ENCODE measurements at regions not wholly inside any gene's neighbourhood (a gene's known extent, or its start where the extent isn't known, plus 50 kb on each side); places are given as distances from the start of the nearest gene placed in this dataset.

- no peaks in the 10 kb centered on the region for H3K27me3 ChIP-seq
- H3K4me1 ChIP-seq, result no peaks in the 10 kb centered on the region
- H3K9me3 ChIP-seq, result peaks cover 0 to 14% (median 2%) of the 10 kb centered on the region in 4 donors
- H3K27ac ChIP-seq, result no peak overlapping the region
- no peak overlapping the region for H3K4me3 ChIP-seq
- 72 to 88% methylated on average over 2 of the region's 2 CpGs for WGBS, 2 donors
- H3K36me3 ChIP-seq, result no peaks in the 10 kb centered on the region
- TF ChIP-seq CTCF (IDR thresholded peaks at IDR 0.05) (no peak), POLR2A (IDR thresholded peaks at IDR 0.05) (no peak), EP300 (IDR thresholded peaks at IDR 0.05) (no peak)
- no peak for DNase-seq (ENCODE audit: low spot score in 2 of 2)
These were observed 66.1 kb upstream of the BCAT1 start for GRCh38 chr12:25014961-25015360.

- no peak overlapping the region for H3K27ac ChIP-seq
- TF ChIP-seq EP300 (IDR thresholded peaks at IDR 0.05), result no peak
- no peak for TF ChIP-seq CTCF (IDR thresholded peaks at IDR 0.05)
- TF ChIP-seq POLR2A (IDR thresholded peaks at IDR 0.05), result no peak
- no peaks in the 10 kb centered on the region for H3K27me3 ChIP-seq
- H3K4me1 ChIP-seq, result no peaks in the 10 kb centered on the region
- 87% methylated on average over 4 of the region's 4 CpGs for WGBS, 2 donors
- no peaks in the 10 kb centered on the region for H3K9me3 ChIP-seq
- no peaks in the 10 kb centered on the region for H3K36me3 ChIP-seq
- no peak for DNase-seq (ENCODE audit: low spot score in 2 of 2)
- H3K4me3 ChIP-seq, result no peak overlapping the region
These were observed 64.2 kb upstream of the BCAT1 start for GRCh38 chr12:25013061-25013460.

- no peak for DNase-seq (ENCODE audit: low spot score in 2 of 2)
- no peak overlapping the region for H3K27ac ChIP-seq
- no peaks in the 10 kb centered on the region for H3K9me3 ChIP-seq
- no peaks in the 10 kb centered on the region for H3K36me3 ChIP-seq
- no peaks in the 10 kb centered on the region for H3K27me3 ChIP-seq
- no peak overlapping the region for H3K4me3 ChIP-seq
- no peak for TF ChIP-seq CTCF (IDR thresholded peaks at IDR 0.05)
- TF ChIP-seq POLR2A (IDR thresholded peaks at IDR 0.05), result no peak
- no peak for TF ChIP-seq EP300 (IDR thresholded peaks at IDR 0.05)
- no peaks in the 10 kb centered on the region for H3K4me1 ChIP-seq
- WGBS, 2 donors, result 84 to 92% methylated on average over 2 of the region's 2 CpGs
These were observed 60.7 kb upstream of the BCAT1 start for GRCh38 chr12:25009496-25010092.

- Histone ChIP-seq H3K36me3 (no peaks in the 10 kb centered on the region), H3K27me3 (no peaks in the 10 kb centered on the region), H3K4me1 (no peaks in the 10 kb centered on the region), H3K9me3 (no peaks in the 10 kb centered on the region), H3K27ac (no peak overlapping the region), H3K4me3 (no peak overlapping the region)
- DNase-seq (ENCODE audit: low spot score in 2 of 2), result no peak
- no peak for TF ChIP-seq EP300 (IDR thresholded peaks at IDR 0.05)
- no peak for TF ChIP-seq CTCF (IDR thresholded peaks at IDR 0.05)
- TF ChIP-seq POLR2A (IDR thresholded peaks at IDR 0.05), result no peak
- 91 to 95% methylated on average over 4 of the region's 4 CpGs for WGBS, 2 donors
These were observed 56.5 kb upstream of the BCAT1 start for GRCh38 chr12:25005376-25005775.

GRCh38 chr12:25004447-25004846 is 55.5 kb upstream of the BCAT1 start:
- Histone ChIP-seq H3K9me3 (no peaks in the 10 kb centered on the region), H3K4me1 (no peaks in the 10 kb centered on the region), H3K27me3 (no peaks in the 10 kb centered on the region), H3K4me3 (no peak overlapping the region), H3K27ac (no peak overlapping the region), H3K36me3 (no peaks in the 10 kb centered on the region)
- no peak for DNase-seq (ENCODE audit: low spot score in 2 of 2)
- WGBS, 2 donors, result 88 to 92% methylated on average over 7 of the region's 7 CpGs
- no peak for TF ChIP-seq POLR2A (IDR thresholded peaks at IDR 0.05)
- no peak for TF ChIP-seq EP300 (IDR thresholded peaks at IDR 0.05)
- TF ChIP-seq CTCF (IDR thresholded peaks at IDR 0.05), result no peak

Measured in tibial nerve (tissue), 4 donors.